ENCODE measurements at regions not wholly inside any gene's neighbourhood (a gene's known extent, or its start where the extent isn't known, plus 50 kb on each side); places are given as distances from the start of the nearest gene placed in this dataset.

GRCh38 chr11:115665958-115666357 is 161.7 kb upstream of the CADM1 start:
- peak overlapping the region; percentile 75 for H3K27ac Mint-ChIP-seq
- DNase-seq, result no peak
- no peak overlapping the region for H3K4me3 Mint-ChIP-seq
- H3K36me3 Mint-ChIP-seq (ENCODE audit: low read depth), result no peaks in the 10 kb centered on the region
- H3K9me3 Mint-ChIP-seq, result no peaks in the 10 kb centered on the region
- H3K4me1 Mint-ChIP-seq, result peaks cover 48% of the 10 kb centered on the region
- peaks cover 3% of the 10 kb centered on the region for H3K27me3 Mint-ChIP-seq (ENCODE audit: low read depth, poor library complexity)
- no peak for TF ChIP-seq CTCF (IDR thresholded peaks at IDR 0.05)

GRCh38 chr11:115665175-115665821 is 161.1 kb upstream of the CADM1 start:
- no peak for TF ChIP-seq CTCF (IDR thresholded peaks at IDR 0.05)
- DNase-seq, result no peak
- Mint-ChIP-seq H3K9me3 (no peaks in the 10 kb centered on the region), H3K27ac (peak overlapping the region; percentile 97), H3K4me3 (no peak overlapping the region), H3K36me3 (ENCODE audit: low read depth) (no peaks in the 10 kb centered on the region), H3K27me3 (ENCODE audit: low read depth, poor library complexity) (peaks cover 3% of the 10 kb centered on the region), H3K4me1 (peaks cover 48% of the 10 kb centered on the region)

GRCh38 chr11:115664313-115664712 is 160.1 kb upstream of the CADM1 start:
- TF ChIP-seq CTCF (IDR thresholded peaks at IDR 0.05), result no peak
- Mint-ChIP-seq H3K36me3 (ENCODE audit: low read depth) (no peaks in the 10 kb centered on the region), H3K9me3 (no peaks in the 10 kb centered on the region), H3K27me3 (ENCODE audit: low read depth, poor library complexity) (peaks cover 6% of the 10 kb centered on the region), H3K4me3 (no peak overlapping the region), H3K27ac (no peak overlapping the region), H3K4me1 (peaks cover 49% of the 10 kb centered on the region)
- DNase-seq, result no peak

GRCh38 chr11:115663790-115664189 is 159.6 kb upstream of the CADM1 start:
- H3K36me3 Mint-ChIP-seq (ENCODE audit: low read depth), result no peaks in the 10 kb centered on the region
- peaks cover 51% of the 10 kb centered on the region for H3K4me1 Mint-ChIP-seq
- no peak for DNase-seq
- peaks cover 6% of the 10 kb centered on the region for H3K27me3 Mint-ChIP-seq (ENCODE audit: low read depth, poor library complexity)
- H3K27ac Mint-ChIP-seq, result no peak overlapping the region
- no peaks in the 10 kb centered on the region for H3K9me3 Mint-ChIP-seq
- H3K4me3 Mint-ChIP-seq, result no peak overlapping the region
- TF ChIP-seq CTCF (IDR thresholded peaks at IDR 0.05), result no peak

GRCh38 chr11:115660030-115660805 is 156.0 kb upstream of the CADM1 start:
- Mint-ChIP-seq H3K4me3 (peak overlapping the region; percentile 83), H3K27ac (no peak overlapping the region), H3K4me1 (peaks cover 42% of the 10 kb centered on the region), H3K9me3 (peaks cover 10% of the 10 kb centered on the region), H3K27me3 (ENCODE audit: low read depth, poor library complexity) (peaks cover 9% of the 10 kb centered on the region), H3K36me3 (ENCODE audit: low read depth) (peaks cover 5% of the 10 kb centered on the region)
- peak; percentile 43 for DNase-seq
- no peak for TF ChIP-seq CTCF (IDR thresholded peaks at IDR 0.05)

All from nephron progenitor cell (in vitro differentiated cells).